ENCODE measurements at regions not wholly inside any gene's neighbourhood (a gene's known extent, or its start where the extent isn't known, plus 50 kb on each side); places are given as distances from the start of the nearest gene placed in this dataset.

- TF ChIP-seq, protein P1, sequence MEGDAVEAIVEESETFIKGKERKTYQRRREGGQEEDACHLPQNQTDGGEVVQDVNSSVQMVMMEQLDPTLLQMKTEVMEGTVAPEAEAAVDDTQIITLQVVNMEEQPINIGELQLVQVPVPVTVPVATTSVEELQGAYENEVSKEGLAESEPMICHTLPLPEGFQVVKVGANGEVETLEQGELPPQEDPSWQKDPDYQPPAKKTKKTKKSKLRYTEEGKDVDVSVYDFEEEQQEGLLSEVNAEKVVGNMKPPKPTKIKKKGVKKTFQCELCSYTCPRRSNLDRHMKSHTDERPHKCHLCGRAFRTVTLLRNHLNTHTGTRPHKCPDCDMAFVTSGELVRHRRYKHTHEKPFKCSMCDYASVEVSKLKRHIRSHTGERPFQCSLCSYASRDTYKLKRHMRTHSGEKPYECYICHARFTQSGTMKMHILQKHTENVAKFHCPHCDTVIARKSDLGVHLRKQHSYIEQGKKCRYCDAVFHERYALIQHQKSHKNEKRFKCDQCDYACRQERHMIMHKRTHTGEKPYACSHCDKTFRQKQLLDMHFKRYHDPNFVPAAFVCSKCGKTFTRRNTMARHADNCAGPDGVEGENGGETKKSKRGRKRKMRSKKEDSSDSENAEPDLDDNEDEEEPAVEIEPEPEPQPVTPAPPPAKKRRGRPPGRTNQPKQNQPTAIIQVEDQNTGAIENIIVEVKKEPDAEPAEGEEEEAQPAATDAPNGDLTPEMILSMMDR (IDR thresholded peaks at IDR 0.05), result no peak
- TF ChIP-seq EZH2 (IDR thresholded peaks at IDR 0.05; ENCODE audit: borderline replicate concordance, insufficient read depth, low read depth, low read length, poor library complexity, severe bottlenecking), result no peak
Measured at GRCh38 chr16:49027420-49027819, 254.2 kb downstream of the CBLN1 start.

Measured in B cell (primary cell).